Muscle of back (tissue), 3 donors: ENCODE measurements at regions not wholly inside any gene's neighbourhood (a gene's known extent, or its start where the extent isn't known, plus 50 kb on each side); places are given as distances from the start of the nearest gene placed in this dataset.

Source experiments
- DNase-seq, 3 donors: peaks; one replicate each; pipeline versions ENCODE4 v3.0.0 to v3.0.0-alpha.2; 2013

- no peak for DNase-seq
These were observed 52.8 kb upstream of the FBXL7 start for GRCh38 chr5:15447209-15447608.

GRCh38 chr5:15446552-15446951 lies 53.4 kb upstream of the FBXL7 start:
- no peak for DNase-seq

GRCh38 chr5:15442193-15442570 lies 57.8 kb upstream of the FBXL7 start:
- DNase-seq: no peak

- DNase-seq: no peak
These were observed 58.4 kb upstream of the FBXL7 start for GRCh38 chr5:15441433-15442192.

- DNase-seq: no peak
These were observed 59.5 kb upstream of the FBXL7 start for GRCh38 chr5:15440434-15440833.

GRCh38 chr5:15439801-15440200 lies 60.2 kb upstream of the FBXL7 start:
- no peak for DNase-seq

- DNase-seq: no peak
These were observed 66.3 kb upstream of the FBXL7 start for GRCh38 chr5:15433709-15434108.

GRCh38 chr5:15431923-15432322 lies 68.1 kb upstream of the FBXL7 start:
- DNase-seq: no peak

GRCh38 chr5:15425766-15426165 lies 74.2 kb upstream of the FBXL7 start:
- peak; percentile 44 to 88 (median 73) for DNase-seq

- DNase-seq: no peak
These were observed 75.2 kb upstream of the FBXL7 start for GRCh38 chr5:15424769-15425168.

GRCh38 chr5:15421921-15422412 lies 78.0 kb upstream of the FBXL7 start:
- DNase-seq: peak; percentile 58 to 91 (median 80)

- no peak for DNase-seq
These were observed 78.6 kb upstream of the FBXL7 start for GRCh38 chr5:15421381-15421780.

- DNase-seq: no peak
These were observed 79.8 kb upstream of the FBXL7 start for GRCh38 chr5:15420201-15420600.

GRCh38 chr5:15417156-15417555 lies 82.8 kb upstream of the FBXL7 start:
- no peak for DNase-seq

- DNase-seq: no peak
These were observed 93.5 kb upstream of the FBXL7 start for GRCh38 chr5:15406478-15406877.

GRCh38 chr5:15393146-15393545 lies 106.8 kb upstream of the FBXL7 start:
- DNase-seq: no peak

GRCh38 chr5:15391704-15392397 lies 108.1 kb upstream of the FBXL7 start:
- DNase-seq: peak in 2 of 3 donors; percentile 30 to 39

GRCh38 chr5:15388866-15389265 lies 111.1 kb upstream of the FBXL7 start:
- peak; percentile 45 to 77 (median 51) for DNase-seq

- no peak for DNase-seq
These were observed 112.0 kb upstream of the FBXL7 start for GRCh38 chr5:15387931-15388524.

GRCh38 chr5:15386122-15386521 lies 113.9 kb upstream of the FBXL7 start:
- DNase-seq: no peak

- DNase-seq: no peak
These were observed 114.4 kb upstream of the FBXL7 start for GRCh38 chr5:15385553-15385952.

GRCh38 chr5:15385037-15385436 lies 114.9 kb upstream of the FBXL7 start:
- no peak for DNase-seq

GRCh38 chr5:15384581-15384980 lies 115.4 kb upstream of the FBXL7 start:
- DNase-seq: no peak
